SH-SY5Y (cell line): ENCODE measurements at regions not wholly inside any gene's neighbourhood (a gene's known extent, or its start where the extent isn't known, plus 50 kb on each side); places are given as distances from the start of the nearest gene placed in this dataset.

ENCODE experiments used
- GATA2 ChIP-seq: IDR thresholded peaks from 2 replicates; pipeline ENCODE4 v1.6.1; 2011; ENCODE audit warnings: mild to moderate bottlenecking, low read depth, low read length
- GATA3 ChIP-seq: IDR thresholded peaks from 2 replicates; pipeline ENCODE4 v1.6.1; 2011; ENCODE audit warnings: low read depth, mild to moderate bottlenecking, low read length, moderate library complexity

GRCh38 chr12:86838260-86838659 is 582.1 kb upstream of the MGAT4C start:
- TF ChIP-seq GATA2: no peak
- TF ChIP-seq GATA3: no peak
